Spinal cord (tissue), 9 donors: ENCODE measurements at regions not wholly inside any gene's neighbourhood (a gene's known extent, or its start where the extent isn't known, plus 50 kb on each side); places are given as distances from the start of the nearest gene placed in this dataset.

ENCODE experiments used
- DNase-seq, 6 donors: peaks; one replicate each; pipeline versions ENCODE4 v3.0.0 to v3.0.0-alpha.2; 2013 to 2015; ENCODE audit warnings: low spot score in 6 of 6, low read depth in 4 of 6
- H3K27ac ChIP-seq: one replicate; pipeline ENCODE4 v1.5.1; 2013; ENCODE audit warnings: low read depth, low read length, control low read depth
- H3K27me3 ChIP-seq: one replicate; pipeline ENCODE4 v1.6.1; 2013; ENCODE audit warnings: low read length; ENCODE audit not compliant: control insufficient read depth, insufficient read depth
- H3K36me3 ChIP-seq: one replicate; pipeline ENCODE4 v1.6.1; 2013; ENCODE audit warnings: low read length; ENCODE audit not compliant: control insufficient read depth, insufficient read depth
- H3K4me1 ChIP-seq: one replicate; pipeline ENCODE4 v1.6.1; 2013; ENCODE audit warnings: low read length; ENCODE audit not compliant: control insufficient read depth, insufficient read depth
- H3K4me3 ChIP-seq: one replicate; pipeline ENCODE4 v1.5.1; 2013; ENCODE audit warnings: low read depth, low read length, control low read depth
- H3K9me3 ChIP-seq: one replicate; pipeline ENCODE4 v1.6.1; 2013; ENCODE audit warnings: low read length; ENCODE audit not compliant: control insufficient read depth, insufficient read depth
- WGBS: methylation state at CpG from one replicate; pipeline ENCODE4 v1.1.5; 2013; ENCODE audit warnings: missing lambda C conversion rate; ENCODE audit not compliant: insufficient coverage; 5-methylcytosine and 5-hydroxymethylcytosine counted together
- donor health status: healthy.

GRCh38 chr16:62254372-62254771 is 218.1 kb upstream of the CDH8 start:
- Histone ChIP-seq H3K4me1 (peaks cover 2% of the 10 kb centered on the region), H3K27me3 (no peaks in the 10 kb centered on the region), H3K9me3 (no peaks in the 10 kb centered on the region), H3K27ac (no peak overlapping the region), H3K36me3 (no peaks in the 10 kb centered on the region), H3K4me3 (no peak overlapping the region)
- 0% methylated on average over 1 of the region's 5 CpGs for WGBS
- DNase-seq, result peak in 1 of 6 donors; percentile 34

- peaks cover 2% of the 10 kb centered on the region for H3K4me1 ChIP-seq
- WGBS, result 50% methylated on average over 2 of the region's 3 CpGs
- H3K27me3 ChIP-seq, result no peaks in the 10 kb centered on the region
- no peak for DNase-seq
- no peak overlapping the region for H3K4me3 ChIP-seq
- H3K27ac ChIP-seq, result no peak overlapping the region
- no peaks in the 10 kb centered on the region for H3K9me3 ChIP-seq
- no peaks in the 10 kb centered on the region for H3K36me3 ChIP-seq
These were observed 217.7 kb upstream of the CDH8 start for GRCh38 chr16:62253966-62254365.

- peaks cover 2% of the 10 kb centered on the region for H3K4me1 ChIP-seq
- H3K27me3 ChIP-seq, result no peaks in the 10 kb centered on the region
- H3K27ac ChIP-seq, result no peak overlapping the region
- no peak overlapping the region for H3K4me3 ChIP-seq
- no peaks in the 10 kb centered on the region for H3K36me3 ChIP-seq
- 100% methylated on average over 2 of the region's 3 CpGs for WGBS
- H3K9me3 ChIP-seq, result no peaks in the 10 kb centered on the region
- DNase-seq, result no peak
These were observed 212.8 kb upstream of the CDH8 start for GRCh38 chr16:62249069-62249468.

- no CpG with 5 or more reads among the region's 1 CpG for WGBS
- H3K9me3 ChIP-seq, result peaks cover 3% of the 10 kb centered on the region
- no peaks in the 10 kb centered on the region for H3K27me3 ChIP-seq
- no peak overlapping the region for H3K27ac ChIP-seq
- no peak for DNase-seq
- no peaks in the 10 kb centered on the region for H3K4me1 ChIP-seq
- no peak overlapping the region for H3K4me3 ChIP-seq
- no peaks in the 10 kb centered on the region for H3K36me3 ChIP-seq
These were observed 204.5 kb upstream of the CDH8 start for GRCh38 chr16:62240722-62241121.

GRCh38 chr16:62225675-62226074 is 189.4 kb upstream of the CDH8 start:
- peak in 4 of 6 donors; percentile 11 to 62 (median 24) for DNase-seq
- no peaks in the 10 kb centered on the region for H3K27me3 ChIP-seq
- H3K9me3 ChIP-seq, result no peaks in the 10 kb centered on the region
- no peak overlapping the region for H3K27ac ChIP-seq
- H3K4me3 ChIP-seq, result no peak overlapping the region
- 63% methylated on average over 2 of the region's 7 CpGs for WGBS
- no peaks in the 10 kb centered on the region for H3K36me3 ChIP-seq
- H3K4me1 ChIP-seq, result no peaks in the 10 kb centered on the region

GRCh38 chr16:62224646-62225209 is 188.5 kb upstream of the CDH8 start:
- DNase-seq, result peak in 1 of 6 donors; percentile 90
- H3K36me3 ChIP-seq, result no peaks in the 10 kb centered on the region
- H3K27me3 ChIP-seq, result no peaks in the 10 kb centered on the region
- no peak overlapping the region for H3K27ac ChIP-seq
- no peaks in the 10 kb centered on the region for H3K9me3 ChIP-seq
- no peaks in the 10 kb centered on the region for H3K4me1 ChIP-seq
- H3K4me3 ChIP-seq, result no peak overlapping the region
- WGBS, result 45% methylated on average over 2 of the region's 9 CpGs

- H3K27ac ChIP-seq, result no peak overlapping the region
- no peak for DNase-seq
- no peak overlapping the region for H3K4me3 ChIP-seq
- no peaks in the 10 kb centered on the region for H3K27me3 ChIP-seq
- no peaks in the 10 kb centered on the region for H3K9me3 ChIP-seq
- H3K36me3 ChIP-seq, result no peaks in the 10 kb centered on the region
- 62% methylated on average over 3 of the region's 3 CpGs for WGBS
- no peaks in the 10 kb centered on the region for H3K4me1 ChIP-seq
These were observed 180.6 kb upstream of the CDH8 start for GRCh38 chr16:62216837-62217236.

GRCh38 chr16:62213763-62214162 is 177.5 kb upstream of the CDH8 start:
- no peak for DNase-seq
- no peaks in the 10 kb centered on the region for H3K27me3 ChIP-seq
- 77% methylated on average over 2 of the region's 2 CpGs for WGBS

GRCh38 chr16:62208934-62209333 is 172.7 kb upstream of the CDH8 start:
- WGBS, result 100% methylated on average over 1 of the region's 4 CpGs
- H3K9me3 ChIP-seq, result no peaks in the 10 kb centered on the region
- no peak for DNase-seq
- no peaks in the 10 kb centered on the region for H3K27me3 ChIP-seq
- H3K4me1 ChIP-seq, result no peaks in the 10 kb centered on the region
- no peak overlapping the region for H3K27ac ChIP-seq
- no peaks in the 10 kb centered on the region for H3K36me3 ChIP-seq
- no peak overlapping the region for H3K4me3 ChIP-seq

More at GRCh38 chr16:62213763-62214162, 177.5 kb upstream of the CDH8 start:
- Histone ChIP-seq H3K4me1 (no peaks in the 10 kb centered on the region), H3K27ac (no peak overlapping the region), H3K9me3 (no peaks in the 10 kb centered on the region), H3K36me3 (no peaks in the 10 kb centered on the region), H3K4me3 (no peak overlapping the region)

GRCh38 chr16:62205459-62205858 is 169.2 kb upstream of the CDH8 start:
- Histone ChIP-seq H3K27ac (no peak overlapping the region), H3K4me1 (no peaks in the 10 kb centered on the region), H3K9me3 (no peaks in the 10 kb centered on the region), H3K4me3 (no peak overlapping the region), H3K36me3 (no peaks in the 10 kb centered on the region), H3K27me3 (no peaks in the 10 kb centered on the region)
- no peak for DNase-seq
- no CpG with 5 or more reads among the region's 1 CpG for WGBS
